Fibroblast of villous mesenchyme (primary cell): ENCODE measurements at regions not wholly inside any gene's neighbourhood (a gene's known extent, or its start where the extent isn't known, plus 50 kb on each side); places are given as distances from the start of the nearest gene placed in this dataset.

ENCODE experiments used
- DNase-seq: peaks from one replicate; pipeline ENCODE4 v3.0.0-alpha.2; 2010; ENCODE audit warnings: low read depth
- H3K4me3 ChIP-seq: 2 replicates; pipeline ENCODE4 v1.5.1; 2011; ENCODE audit warnings: low read depth, mild to moderate bottlenecking, low read length
- TF ChIP-seq, protein P1 (sequence below): IDR thresholded peaks from 2 replicates; pipeline ENCODE4 v1.5.1; 2012; ENCODE audit warnings: low read depth, mild to moderate bottlenecking, low read length; ENCODE audit not compliant: insufficient read depth

DNA sequence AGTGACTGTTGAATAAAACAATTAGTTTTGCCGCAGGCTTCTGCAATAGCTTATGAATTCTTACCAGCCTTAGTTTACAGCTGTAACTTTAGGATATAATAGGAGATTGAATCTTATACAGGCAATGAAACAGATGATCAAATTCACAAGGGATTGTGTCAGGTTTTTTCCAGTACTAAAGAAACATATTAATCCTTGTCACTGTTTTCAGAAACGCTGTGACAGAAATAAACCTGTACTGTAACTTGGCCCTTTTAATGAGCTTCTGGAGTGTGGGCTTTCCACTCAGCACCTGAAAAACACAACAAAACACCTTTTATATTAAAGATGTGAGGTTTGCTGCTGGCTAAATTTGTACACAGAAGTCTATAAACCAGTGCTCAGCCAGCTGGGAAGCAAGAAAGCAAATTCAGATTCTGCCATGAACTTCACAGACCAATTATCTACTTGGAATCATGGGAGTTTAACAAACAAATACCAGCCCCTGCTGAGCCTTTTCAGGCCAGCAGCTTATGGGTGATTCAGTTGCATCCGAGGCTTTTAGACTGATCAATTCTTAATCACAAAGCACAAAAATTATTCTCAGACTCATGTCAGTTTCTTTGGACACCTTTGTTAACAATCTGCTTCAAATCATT lies 109.5 kb downstream of the FOXG1 start:
- H3K4me3 ChIP-seq = no peak overlapping the region
- TF ChIP-seq, protein P1, sequence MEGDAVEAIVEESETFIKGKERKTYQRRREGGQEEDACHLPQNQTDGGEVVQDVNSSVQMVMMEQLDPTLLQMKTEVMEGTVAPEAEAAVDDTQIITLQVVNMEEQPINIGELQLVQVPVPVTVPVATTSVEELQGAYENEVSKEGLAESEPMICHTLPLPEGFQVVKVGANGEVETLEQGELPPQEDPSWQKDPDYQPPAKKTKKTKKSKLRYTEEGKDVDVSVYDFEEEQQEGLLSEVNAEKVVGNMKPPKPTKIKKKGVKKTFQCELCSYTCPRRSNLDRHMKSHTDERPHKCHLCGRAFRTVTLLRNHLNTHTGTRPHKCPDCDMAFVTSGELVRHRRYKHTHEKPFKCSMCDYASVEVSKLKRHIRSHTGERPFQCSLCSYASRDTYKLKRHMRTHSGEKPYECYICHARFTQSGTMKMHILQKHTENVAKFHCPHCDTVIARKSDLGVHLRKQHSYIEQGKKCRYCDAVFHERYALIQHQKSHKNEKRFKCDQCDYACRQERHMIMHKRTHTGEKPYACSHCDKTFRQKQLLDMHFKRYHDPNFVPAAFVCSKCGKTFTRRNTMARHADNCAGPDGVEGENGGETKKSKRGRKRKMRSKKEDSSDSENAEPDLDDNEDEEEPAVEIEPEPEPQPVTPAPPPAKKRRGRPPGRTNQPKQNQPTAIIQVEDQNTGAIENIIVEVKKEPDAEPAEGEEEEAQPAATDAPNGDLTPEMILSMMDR = no peak

DNA sequence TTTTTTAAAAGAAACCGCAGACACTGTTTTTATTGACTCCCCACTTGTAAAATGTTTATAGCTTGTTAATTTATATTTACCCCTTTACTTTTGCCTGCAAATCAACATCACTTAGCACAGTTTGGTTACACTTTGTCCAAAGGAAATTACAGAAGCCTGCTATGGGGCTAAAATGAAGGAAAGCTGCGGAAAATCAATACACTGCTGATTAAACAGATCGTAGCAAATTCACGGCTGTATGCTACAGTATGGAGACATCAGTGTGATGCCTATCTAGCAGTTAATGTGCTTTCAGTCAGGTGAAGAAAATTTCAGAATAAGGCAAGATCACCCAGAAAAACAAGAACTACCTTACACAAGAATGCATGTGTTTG lies 110.0 kb downstream of the FOXG1 start:
- no peak overlapping the region for H3K4me3 ChIP-seq
- DNase-seq = no peak
- TF ChIP-seq, protein P1 = no peak

More for the DNA sequence above, 109.5 kb downstream of the FOXG1 start:
- no peak for DNase-seq

DNA sequence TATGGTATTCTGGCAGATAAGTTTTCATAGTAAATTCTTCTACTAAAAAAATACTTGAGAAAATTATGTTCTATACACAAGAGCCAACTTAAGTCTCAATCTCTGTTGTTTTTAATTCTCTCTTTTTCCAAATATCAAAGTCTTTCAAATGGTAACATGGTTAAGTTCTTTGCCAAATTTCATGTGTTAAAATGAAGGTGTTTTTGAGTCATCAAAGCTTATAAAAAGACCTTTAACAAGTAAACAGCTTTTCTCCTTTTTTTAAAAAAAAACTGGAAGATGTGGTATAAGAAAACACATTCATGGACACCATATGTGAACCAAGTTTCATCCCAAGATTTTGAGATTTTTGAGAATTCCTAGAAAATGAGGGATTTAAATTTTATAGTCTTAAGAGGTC lies 111.3 kb downstream of the FOXG1 start:
- no peak overlapping the region for H3K4me3 ChIP-seq
- TF ChIP-seq, protein P1 = no peak
- DNase-seq = no peak

DNA sequence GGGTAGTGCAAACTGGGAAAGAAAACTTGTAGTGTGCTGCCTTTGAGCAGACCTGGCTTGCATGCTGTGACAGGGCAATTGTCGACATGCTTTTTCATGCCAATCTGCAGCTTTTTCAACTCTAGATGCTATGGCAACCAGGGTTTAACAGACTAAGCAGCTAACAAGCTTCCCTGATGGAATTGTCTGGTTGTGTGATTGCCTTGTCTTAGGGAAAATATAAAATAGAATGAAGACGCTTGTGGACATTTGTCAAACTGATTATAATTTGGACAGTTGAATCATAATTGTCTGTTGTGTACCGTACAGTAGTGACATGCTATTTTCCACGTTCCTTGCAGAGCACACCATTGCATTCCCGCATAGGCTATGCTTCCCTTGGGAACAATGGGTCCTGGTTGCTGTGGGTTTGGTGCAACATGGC lies 113.0 kb downstream of the FOXG1 start:
- DNase-seq = no peak
- no peak overlapping the region for H3K4me3 ChIP-seq
- TF ChIP-seq, protein P1 = no peak

DNA sequence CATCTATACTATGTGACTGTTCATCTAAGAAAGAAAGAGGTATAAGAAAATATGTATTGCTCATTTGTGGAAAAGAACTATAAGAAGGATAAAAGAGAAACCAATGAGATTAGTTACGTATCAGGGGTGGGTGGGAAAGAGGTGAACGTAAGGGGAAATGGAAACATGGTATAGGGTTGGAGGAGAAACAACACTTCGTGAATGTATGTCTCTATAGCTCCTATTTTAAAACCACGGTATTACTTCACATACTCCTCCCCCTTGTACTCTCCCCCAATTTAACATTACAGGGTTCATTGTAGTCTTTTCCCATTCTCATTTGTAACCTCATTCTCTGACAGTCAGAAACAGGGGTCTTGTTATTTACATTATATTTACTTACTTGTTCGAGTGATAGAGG lies 120.4 kb downstream of the FOXG1 start:
- DNase-seq = no peak
- TF ChIP-seq, protein P1 = no peak

DNA sequence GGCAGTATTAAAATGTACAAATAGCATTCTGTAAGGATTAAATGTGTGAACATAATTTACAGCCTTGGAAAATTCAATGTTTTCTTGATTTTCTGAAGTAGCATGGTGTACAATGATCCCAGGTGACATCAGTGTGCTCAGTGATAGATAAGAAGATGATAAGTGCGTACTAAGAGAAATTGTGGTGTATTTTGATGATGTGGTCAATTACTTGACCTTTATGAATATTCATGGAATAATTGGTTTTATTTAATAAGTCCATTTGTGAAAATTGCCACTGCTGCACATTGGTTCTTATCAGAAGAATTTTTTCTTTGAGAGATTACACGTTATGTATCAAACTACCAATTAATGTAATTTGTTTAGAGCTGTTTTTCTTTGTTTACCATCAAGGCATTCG lies 128.8 kb downstream of the FOXG1 start:
- TF ChIP-seq, protein P1 = no peak
- DNase-seq = no peak
- no peak overlapping the region for H3K4me3 ChIP-seq

More for the DNA sequence above, 120.4 kb downstream of the FOXG1 start:
- no peak overlapping the region for H3K4me3 ChIP-seq

DNA sequence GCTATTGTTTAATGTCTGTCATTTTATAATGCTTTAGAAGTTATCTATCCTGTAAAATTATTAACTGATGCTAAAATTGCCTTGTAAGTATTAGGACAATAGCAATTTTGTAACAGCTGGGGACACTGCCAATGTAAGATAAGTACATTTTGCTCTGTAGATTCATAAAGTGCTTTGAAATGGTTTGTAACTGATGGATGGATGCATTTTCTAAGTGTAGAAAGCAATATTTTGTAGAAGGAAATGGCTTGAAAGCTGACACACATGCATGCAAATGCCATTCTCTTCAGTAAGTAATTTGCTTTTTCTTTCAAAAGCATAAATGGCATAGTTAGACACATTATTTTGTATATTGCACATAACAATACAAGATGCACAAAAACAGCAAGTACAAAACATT lies 129.8 kb downstream of the FOXG1 start:
- no peak overlapping the region for H3K4me3 ChIP-seq
- DNase-seq = no peak
- TF ChIP-seq, protein P1 = no peak
